ENCODE measurements at regions not wholly inside any gene's neighbourhood (a gene's known extent, or its start where the extent isn't known, plus 50 kb on each side); places are given as distances from the start of the nearest gene placed in this dataset.
"Not testable (repeated sequence)": the region's sequence is repeated elsewhere in the genome, so short reads cannot be mapped to it uniquely, and the experiment has no call there.

- H3K4me3 ChIP-seq = no peak overlapping the region
- no peaks in the 10 kb centered on the region for H3K27me3 ChIP-seq
- no peak overlapping the region for H3K27ac ChIP-seq
- no peak overlapping the region for H3K9ac ChIP-seq
- no peak overlapping the region for H3K4me2 ChIP-seq
- peaks cover 7% of the 10 kb centered on the region for H3K9me3 ChIP-seq
- H3K36me3 ChIP-seq = no peaks in the 10 kb centered on the region
- H4K20me1 ChIP-seq = no peaks in the 10 kb centered on the region
- no peaks in the 10 kb centered on the region for H3K4me1 ChIP-seq
- no peak for TF ChIP-seq Cebpa-rat (IDR thresholded peaks at IDR 0.05)
Measured at GRCh38 chr7:131787101-131787500, 230.7 kb upstream of the PODXL start.

GRCh38 chr7:131786204-131786603 lies 229.8 kb upstream of the PODXL start:
- Histone ChIP-seq H3K36me3 (no peaks in the 10 kb centered on the region), H3K4me2 (no peak overlapping the region), H3K9ac (no peak overlapping the region), H3K4me3 (no peak overlapping the region), H4K20me1 (no peaks in the 10 kb centered on the region), H3K27me3 (no peaks in the 10 kb centered on the region), H3K4me1 (no peaks in the 10 kb centered on the region), H3K9me3 (peaks cover 7% of the 10 kb centered on the region), H3K27ac (no peak overlapping the region)
- TF ChIP-seq Cebpa-rat (IDR thresholded peaks at IDR 0.05) = no peak

GRCh38 chr7:131778601-131779000 lies 222.2 kb upstream of the PODXL start:
- Histone ChIP-seq H4K20me1 (no peaks in the 10 kb centered on the region), H3K36me3 (no peaks in the 10 kb centered on the region), H3K9ac (no peak overlapping the region), H3K27ac (no peak overlapping the region), H3K4me2 (no peak overlapping the region), H3K4me1 (no peaks in the 10 kb centered on the region), H3K4me3 (no peak overlapping the region), H3K9me3 (no peaks in the 10 kb centered on the region), H3K27me3 (no peaks in the 10 kb centered on the region)
- no peak for TF ChIP-seq Cebpa-rat (IDR thresholded peaks at IDR 0.05)

GRCh38 chr7:131774419-131775220 lies 218.2 kb upstream of the PODXL start:
- Histone ChIP-seq H3K4me3 (no peak overlapping the region), H3K27me3 (no peaks in the 10 kb centered on the region), H4K20me1 (no peaks in the 10 kb centered on the region), H3K9ac (no peak overlapping the region), H3K36me3 (no peaks in the 10 kb centered on the region), H3K4me2 (no peak overlapping the region), H3K9me3 (no peaks in the 10 kb centered on the region), H3K4me1 (no peaks in the 10 kb centered on the region), H3K27ac (no peak overlapping the region)
- no peak for TF ChIP-seq Cebpa-rat (IDR thresholded peaks at IDR 0.05)

GRCh38 chr7:131773413-131773812 lies 217.0 kb upstream of the PODXL start:
- Histone ChIP-seq H3K27me3 (no peaks in the 10 kb centered on the region), H3K9me3 (no peaks in the 10 kb centered on the region), H4K20me1 (no peaks in the 10 kb centered on the region), H3K27ac (no peak overlapping the region), H3K4me2 (no peak overlapping the region), H3K36me3 (no peaks in the 10 kb centered on the region), H3K9ac (no peak overlapping the region), H3K4me3 (no peak overlapping the region), H3K4me1 (no peaks in the 10 kb centered on the region)
- no peak for TF ChIP-seq Cebpa-rat (IDR thresholded peaks at IDR 0.05)

- Histone ChIP-seq H4K20me1 (no peaks in the 10 kb centered on the region), H3K4me3 (no peak overlapping the region), H3K36me3 (no peaks in the 10 kb centered on the region), H3K27ac (no peak overlapping the region), H3K9ac (no peak overlapping the region), H3K27me3 (no peaks in the 10 kb centered on the region), H3K4me1 (no peaks in the 10 kb centered on the region), H3K4me2 (no peak overlapping the region), H3K9me3 (no peaks in the 10 kb centered on the region)
- no peak for TF ChIP-seq Cebpa-rat (IDR thresholded peaks at IDR 0.05)
Measured at GRCh38 chr7:131769241-131769640, 212.8 kb upstream of the PODXL start.

GRCh38 chr7:131767591-131767990 lies 211.2 kb upstream of the PODXL start:
- H3K27me3 ChIP-seq = no peaks in the 10 kb centered on the region
- no peak for TF ChIP-seq Cebpa-rat (IDR thresholded peaks at IDR 0.05)
- no peaks in the 10 kb centered on the region for H3K36me3 ChIP-seq
- H3K4me1 ChIP-seq = no peaks in the 10 kb centered on the region
- H3K4me3 ChIP-seq = no peak overlapping the region
- no peak overlapping the region for H3K27ac ChIP-seq
- no peak overlapping the region for H3K4me2 ChIP-seq
- H3K9ac ChIP-seq = no peak overlapping the region
- no peaks in the 10 kb centered on the region for H3K9me3 ChIP-seq
- H4K20me1 ChIP-seq = no peaks in the 10 kb centered on the region

GRCh38 chr7:131765575-131765974 lies 209.1 kb upstream of the PODXL start:
- H3K27ac ChIP-seq = no peak overlapping the region
- no peak overlapping the region for H3K4me2 ChIP-seq
- H3K36me3 ChIP-seq = no peaks in the 10 kb centered on the region
- H3K4me3 ChIP-seq = no peak overlapping the region
- H3K9me3 ChIP-seq = no peaks in the 10 kb centered on the region
- H4K20me1 ChIP-seq = no peaks in the 10 kb centered on the region
- no peaks in the 10 kb centered on the region for H3K4me1 ChIP-seq
- no peak for TF ChIP-seq Cebpa-rat (IDR thresholded peaks at IDR 0.05)
- H3K27me3 ChIP-seq = no peaks in the 10 kb centered on the region
- no peak overlapping the region for H3K9ac ChIP-seq

GRCh38 chr7:131764143-131764775 lies 207.8 kb upstream of the PODXL start:
- Histone ChIP-seq H3K4me2 (no peak overlapping the region), H4K20me1 (no peaks in the 10 kb centered on the region), H3K27ac (no peak overlapping the region), H3K36me3 (no peaks in the 10 kb centered on the region), H3K27me3 (no peaks in the 10 kb centered on the region), H3K4me3 (no peak overlapping the region), H3K9me3 (no peaks in the 10 kb centered on the region), H3K9ac (no peak overlapping the region), H3K4me1 (no peaks in the 10 kb centered on the region)
- no peak for TF ChIP-seq Cebpa-rat (IDR thresholded peaks at IDR 0.05)

- H3K4me1 ChIP-seq = no peaks in the 10 kb centered on the region
- no peak overlapping the region for H3K9ac ChIP-seq
- H3K27ac ChIP-seq = no peak overlapping the region
- H3K4me3 ChIP-seq = no peak overlapping the region
- H3K9me3 ChIP-seq = no peaks in the 10 kb centered on the region
- no peaks in the 10 kb centered on the region for H4K20me1 ChIP-seq
- H3K36me3 ChIP-seq = no peaks in the 10 kb centered on the region
- no peaks in the 10 kb centered on the region for H3K27me3 ChIP-seq
- no peak for TF ChIP-seq Cebpa-rat (IDR thresholded peaks at IDR 0.05)
- H3K4me2 ChIP-seq = no peak overlapping the region
Measured at GRCh38 chr7:131762753-131763152, 206.3 kb upstream of the PODXL start.

GRCh38 chr7:131755801-131756200 lies 199.4 kb upstream of the PODXL start:
- not testable (repeated sequence) for H3K27ac ChIP-seq, H3K9me3 ChIP-seq, H3K9ac ChIP-seq, H3K4me1 ChIP-seq, H3K27me3 ChIP-seq, H3K36me3 ChIP-seq, H3K4me3 ChIP-seq, H3K4me2 ChIP-seq, H4K20me1 ChIP-seq

Data from BLaER1 (cell line).